ENCODE measurements at regions not wholly inside any gene's neighbourhood (a gene's known extent, or its start where the extent isn't known, plus 50 kb on each side); places are given as distances from the start of the nearest gene placed in this dataset.

DNA sequence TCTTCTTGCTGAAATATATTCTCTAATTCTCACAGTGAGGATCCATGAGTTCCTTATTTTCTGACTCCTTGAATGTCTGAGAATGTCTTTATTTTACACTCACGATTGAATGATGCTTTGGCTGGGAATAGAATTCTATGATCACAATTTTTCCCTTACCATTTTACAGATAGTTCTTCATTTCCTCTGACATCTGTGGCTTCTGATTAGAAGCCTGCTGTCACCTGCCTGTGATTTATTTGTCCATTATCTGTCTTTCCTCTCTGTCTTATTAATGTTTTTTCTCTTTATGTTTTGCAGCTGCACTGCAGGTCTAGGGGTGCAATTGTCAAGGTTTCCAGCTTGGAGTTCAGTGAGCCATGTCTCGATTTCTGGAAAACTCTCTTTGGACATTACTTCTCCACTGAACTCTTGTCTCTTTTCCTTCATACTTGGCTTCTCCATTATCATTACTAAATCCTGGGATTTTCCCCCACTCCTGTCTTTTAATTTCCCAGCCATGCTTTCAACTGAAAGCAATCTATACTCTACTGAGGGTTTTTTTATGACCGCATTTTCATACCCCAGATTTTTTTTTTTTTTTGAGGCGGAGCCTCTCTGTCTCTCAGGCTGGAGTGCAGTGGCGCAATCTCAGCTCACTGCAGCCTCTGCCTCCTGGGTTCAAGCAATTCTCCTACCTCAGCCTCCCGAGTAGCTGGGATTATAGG, 85.8 kb upstream of the PRNP start:
- no peak for DNase-seq (ENCODE audit: low read depth in 2 of 2)

DNA sequence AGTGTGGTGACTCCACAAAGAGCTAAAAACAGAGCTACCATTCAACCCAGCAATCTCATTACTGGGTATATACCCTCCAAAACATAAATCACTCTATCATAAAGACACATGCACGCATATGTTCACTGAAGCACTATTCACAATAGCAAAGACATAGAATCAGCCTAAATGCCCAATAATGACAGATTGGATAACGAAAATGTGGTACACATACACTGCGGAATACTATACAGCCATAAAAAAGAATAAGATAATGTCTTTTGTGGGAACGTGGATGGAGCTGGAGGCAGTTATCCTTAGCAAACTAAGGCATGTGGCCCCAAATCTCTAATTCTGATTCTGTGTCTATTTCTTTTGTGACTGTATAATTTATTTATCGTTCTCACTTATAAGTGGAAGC, 89.0 kb upstream of the PRNP start:
- no peak for DNase-seq (ENCODE audit: low read depth in 2 of 2)

DNA sequence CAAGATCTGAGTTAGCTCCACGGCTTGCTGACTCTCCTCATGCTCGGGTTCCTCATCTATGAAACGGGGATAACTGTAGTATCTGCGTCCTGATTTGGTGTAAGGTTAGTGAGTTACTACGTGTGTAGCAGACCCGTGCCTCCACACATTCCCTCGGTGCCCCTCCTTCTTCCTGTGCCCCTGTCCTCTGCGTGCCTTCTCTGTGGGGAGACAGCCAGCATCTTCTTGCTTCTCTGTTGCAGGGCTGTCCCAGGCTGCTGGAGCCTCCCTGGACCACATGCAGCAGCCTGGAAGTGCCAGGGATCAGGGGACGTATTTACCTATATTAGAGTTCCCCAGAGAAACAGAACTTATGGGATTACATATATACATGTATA, 93.1 kb upstream of the PRNP start:
- DNase-seq (ENCODE audit: low read depth in 2 of 2), result no peak

DNA sequence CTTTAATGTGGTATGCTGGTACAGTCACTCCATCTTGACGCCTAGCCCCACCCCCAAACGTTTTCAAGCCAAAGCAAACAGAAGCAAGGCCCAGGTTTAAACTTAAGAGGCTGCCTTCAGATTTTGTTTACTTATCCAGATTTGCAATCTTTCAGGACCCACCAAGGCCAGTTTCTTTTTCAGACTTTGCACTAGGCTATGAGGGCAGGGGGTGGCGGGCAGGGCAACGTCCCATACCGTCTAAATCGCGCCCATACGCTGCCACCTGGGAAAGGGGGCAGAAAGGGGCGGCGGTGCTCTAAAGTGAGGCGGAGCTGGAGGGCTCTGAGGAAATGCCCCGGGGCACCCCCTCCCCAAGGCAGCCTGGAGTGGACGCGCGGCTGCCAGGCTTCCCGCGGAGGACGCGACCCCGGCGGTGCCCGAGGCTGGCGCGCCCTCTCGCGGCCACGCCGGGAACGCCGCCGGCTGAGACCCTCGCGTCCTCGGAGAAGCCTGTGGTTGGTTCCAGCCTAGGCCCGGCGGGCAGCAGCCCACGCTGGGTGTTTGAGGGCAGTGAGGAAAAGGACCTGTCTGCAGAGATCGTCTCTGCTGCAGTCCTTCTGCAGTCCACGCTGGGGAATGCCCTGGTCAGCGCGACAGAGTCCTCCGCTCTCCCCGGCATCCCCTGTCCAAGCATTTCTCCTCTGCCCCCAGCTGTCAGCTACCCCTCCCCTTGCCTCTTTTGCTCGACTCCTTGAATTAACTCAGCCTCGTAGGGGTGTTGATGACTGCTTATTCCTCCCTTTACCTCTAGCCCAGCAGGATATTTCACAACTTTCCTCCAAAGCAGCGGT, 93.7 kb upstream of the PRNP start:
- peak in 1 of 2 donors; percentile 24 for DNase-seq (ENCODE audit: low read depth in 2 of 2)

DNA sequence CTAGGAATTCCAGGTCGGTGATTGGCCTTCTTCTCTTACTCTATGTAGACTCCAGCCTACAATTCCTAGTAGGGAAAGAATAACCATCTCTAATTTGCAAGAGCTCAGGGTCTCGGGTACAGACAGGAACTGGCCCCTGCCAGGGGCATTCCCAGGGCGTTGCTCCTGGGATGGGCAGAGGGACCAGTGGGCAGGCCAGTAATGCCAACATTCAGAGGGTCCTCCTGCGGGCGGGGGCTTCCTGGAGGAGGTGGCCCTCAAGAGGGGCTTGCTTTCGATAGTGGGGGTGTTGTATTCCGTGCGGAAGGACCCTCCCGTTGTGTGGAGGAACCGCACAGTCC, 94.3 kb upstream of the PRNP start:
- DNase-seq (ENCODE audit: low read depth in 2 of 2), result no peak

DNA sequence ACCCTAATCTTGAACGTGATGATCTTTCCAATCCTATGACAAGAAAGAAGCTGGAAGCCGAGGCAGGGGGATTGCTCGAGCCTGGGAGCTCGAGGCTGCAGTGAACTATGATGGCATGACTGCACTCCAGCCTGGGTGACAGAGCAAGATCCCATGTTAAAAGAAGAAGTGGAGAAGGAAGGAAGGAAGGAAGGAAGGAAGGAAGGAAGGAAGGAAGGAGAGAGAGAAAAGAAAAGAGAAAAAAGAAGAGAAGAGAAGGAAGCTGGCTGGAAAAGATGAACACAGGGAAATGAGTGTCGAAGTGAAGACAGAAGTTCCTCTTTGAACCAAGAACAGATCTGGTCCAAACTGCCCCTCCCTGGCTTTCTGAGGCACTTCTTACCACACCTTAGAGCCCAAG, 100.5 kb upstream of the PRNP start:
- DNase-seq (ENCODE audit: low read depth in 2 of 2), result no peak

DNA sequence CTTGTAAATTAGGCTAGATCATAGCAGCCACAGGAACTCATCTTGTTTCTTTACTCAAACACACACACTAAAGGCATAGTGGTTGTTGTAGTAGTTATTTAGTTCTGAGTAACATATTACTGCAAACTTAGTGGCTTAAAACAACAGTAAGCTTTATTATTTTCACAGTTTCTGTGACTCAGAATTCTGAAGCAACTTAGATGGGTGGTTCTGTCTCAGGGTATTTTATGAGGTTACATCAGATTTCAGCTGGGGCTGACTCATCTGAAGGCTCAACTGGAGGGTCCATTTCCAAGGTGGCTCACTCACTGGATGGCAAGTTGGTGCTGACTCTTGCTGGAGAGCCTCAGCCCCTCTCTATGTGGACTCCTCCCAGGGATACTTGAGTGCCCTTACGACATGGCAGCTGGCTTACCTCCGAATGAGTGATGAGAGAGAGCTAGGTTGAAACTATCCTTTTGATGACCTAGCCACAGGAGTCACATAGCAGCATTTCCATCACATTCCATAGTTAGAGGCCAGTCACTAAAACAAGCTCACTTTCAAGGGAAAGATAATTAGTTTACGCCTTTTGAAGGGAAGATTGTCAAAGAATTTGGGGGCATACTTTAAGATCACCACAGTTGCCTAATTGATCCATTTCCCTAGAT, 101.0 kb upstream of the PRNP start:
- no peak for DNase-seq (ENCODE audit: low read depth in 2 of 2)

DNA sequence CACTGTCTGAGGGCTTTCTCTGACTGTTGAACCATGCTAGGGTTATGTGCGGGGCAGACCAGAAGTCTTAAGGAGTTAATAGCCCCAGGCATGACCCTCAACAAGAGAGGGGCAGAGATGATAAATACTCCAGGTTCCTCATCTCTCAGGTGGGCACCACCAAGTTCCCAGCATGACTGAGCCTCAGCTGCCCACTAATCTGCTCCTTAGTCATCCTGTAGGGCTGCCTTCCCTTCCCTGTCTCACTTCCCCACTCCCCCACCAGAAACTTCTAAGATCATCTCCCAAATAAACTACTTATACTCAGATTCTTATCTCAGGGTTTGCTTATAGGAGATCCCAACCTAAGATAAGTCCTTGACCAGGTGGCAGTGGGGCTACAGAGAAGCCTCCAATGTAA, 101.7 kb upstream of the PRNP start:
- no peak for DNase-seq (ENCODE audit: low read depth in 2 of 2)

DNA sequence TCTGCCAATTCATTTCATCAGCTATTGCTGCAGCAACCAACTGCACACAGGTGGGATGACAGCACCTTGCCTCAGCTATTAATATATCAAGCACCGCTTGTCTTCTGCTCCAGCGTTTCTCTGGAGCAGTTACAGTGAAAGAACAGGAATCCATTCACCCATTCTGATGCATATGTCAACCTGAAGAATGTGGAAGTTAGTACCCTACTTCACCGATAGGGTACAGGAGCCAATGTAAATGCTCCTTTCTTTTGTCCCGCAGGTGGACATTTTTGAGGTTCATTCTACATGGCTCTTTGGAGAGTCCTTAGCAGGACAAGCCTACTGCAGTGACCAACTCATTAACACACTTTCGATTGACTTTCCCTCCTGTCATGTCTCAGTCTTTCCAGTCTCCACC, 104.4 kb upstream of the PRNP start:
- no peak for DNase-seq (ENCODE audit: low read depth in 2 of 2)

DNA sequence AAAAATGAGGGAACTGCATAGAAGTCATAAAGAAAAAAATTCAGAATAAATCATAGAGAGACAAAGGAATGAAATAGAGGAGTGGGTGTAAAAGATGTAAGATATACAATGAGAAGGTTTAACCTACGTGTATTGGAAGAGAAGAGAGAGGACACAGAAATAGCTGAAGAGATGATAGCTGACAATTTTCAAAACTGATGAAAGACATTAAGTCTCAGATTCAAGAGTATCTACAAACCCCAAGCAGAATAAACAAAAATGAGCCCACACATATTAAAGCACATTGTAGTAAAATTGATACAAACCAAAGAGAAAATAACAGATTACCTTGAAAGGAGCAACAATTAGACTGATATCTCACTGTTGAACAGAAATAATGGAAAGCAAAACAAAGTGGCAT, 107.9 kb upstream of the PRNP start:
- DNase-seq (ENCODE audit: low read depth in 2 of 2), result no peak

DNA sequence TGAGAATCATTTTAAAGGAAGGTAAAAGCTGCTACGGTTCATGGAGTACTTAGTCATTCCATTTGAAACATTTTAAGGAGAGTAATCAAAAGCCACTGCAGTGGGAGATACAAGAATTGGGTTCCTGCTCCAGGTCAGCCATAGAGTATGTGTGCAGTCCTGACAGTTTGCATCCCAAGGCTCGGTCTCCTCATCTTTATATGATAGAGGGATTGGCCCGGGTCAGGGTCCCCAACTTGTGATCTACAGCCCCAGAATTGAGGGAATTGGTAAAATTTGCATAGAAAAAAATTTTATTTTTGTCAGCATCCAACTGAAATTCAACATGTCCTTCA, 111.9 kb upstream of the PRNP start:
- DNase-seq (ENCODE audit: low read depth in 2 of 2), result no peak

DNA sequence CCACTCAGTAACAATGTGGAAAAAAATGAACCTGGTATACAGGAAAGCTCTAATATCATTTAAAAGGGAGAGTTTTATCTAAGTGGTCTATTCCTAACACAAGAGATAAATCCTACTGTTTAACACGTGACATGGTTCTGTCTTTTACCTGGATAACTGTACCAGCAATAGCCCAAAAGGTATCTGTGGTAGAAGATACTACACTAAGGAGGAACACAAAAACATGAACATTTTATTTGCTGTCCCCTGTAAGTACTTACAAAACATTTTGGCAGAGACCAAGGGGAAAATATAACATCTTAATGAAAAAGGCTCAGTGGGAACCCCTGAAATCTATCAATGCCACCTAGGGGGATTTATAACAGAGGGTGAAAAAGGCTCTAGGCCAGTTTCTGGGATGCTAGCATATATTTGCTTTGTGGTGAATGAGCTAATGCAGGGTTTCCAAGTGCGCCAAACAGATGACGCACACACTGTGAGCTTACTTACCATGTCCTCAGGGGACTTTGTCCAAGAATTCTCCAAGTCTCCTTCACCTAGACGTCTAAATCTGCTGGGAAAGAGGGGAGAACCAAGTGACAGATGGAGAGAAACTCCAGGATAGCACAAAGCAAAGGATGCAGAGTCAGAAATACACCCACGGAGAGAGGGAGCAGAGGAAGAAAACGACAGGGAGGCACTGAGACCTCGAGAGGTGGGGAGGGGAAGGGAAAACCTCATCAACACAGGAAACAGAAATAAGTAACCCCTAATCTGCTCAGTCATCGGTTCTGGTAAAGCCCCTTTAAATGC, 112.5 kb upstream of the PRNP start:
- DNase-seq (ENCODE audit: low read depth in 2 of 2), result no peak

DNA sequence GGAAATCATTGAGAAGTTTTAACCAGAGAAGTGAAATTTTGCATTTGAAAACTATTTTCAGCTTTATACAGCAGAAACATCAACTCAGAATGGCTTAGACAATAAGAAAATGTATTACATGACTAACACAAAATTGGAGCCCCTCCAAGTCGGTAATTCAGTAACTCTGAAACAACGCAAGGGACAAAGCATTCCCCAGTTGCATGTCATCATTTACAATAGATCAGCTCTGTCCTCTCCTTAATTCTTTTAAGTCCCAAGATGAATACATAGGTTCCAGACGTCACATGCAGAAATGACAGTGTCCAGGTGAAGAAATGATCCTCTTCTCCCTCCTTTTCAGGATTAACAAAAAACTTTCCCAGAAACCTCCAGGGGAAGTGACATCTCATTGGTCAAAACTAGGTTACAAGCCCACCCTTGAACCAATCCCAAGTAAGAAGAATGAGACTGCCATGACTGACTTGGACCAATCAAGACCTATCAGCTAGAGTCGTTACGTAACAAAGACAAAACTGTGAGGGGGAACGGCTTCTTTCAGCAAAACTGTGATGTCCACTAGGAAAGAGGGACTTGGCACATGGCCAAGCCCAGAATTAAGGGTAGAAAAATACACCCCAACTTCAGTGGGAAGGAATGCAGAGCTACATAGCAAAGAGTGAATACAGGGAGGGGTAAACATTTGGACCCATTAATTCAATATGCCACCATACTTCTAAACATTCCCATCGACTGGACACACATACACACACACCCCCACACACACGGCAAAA, 114.3 kb upstream of the PRNP start:
- DNase-seq (ENCODE audit: low read depth in 2 of 2), result no peak

DNA sequence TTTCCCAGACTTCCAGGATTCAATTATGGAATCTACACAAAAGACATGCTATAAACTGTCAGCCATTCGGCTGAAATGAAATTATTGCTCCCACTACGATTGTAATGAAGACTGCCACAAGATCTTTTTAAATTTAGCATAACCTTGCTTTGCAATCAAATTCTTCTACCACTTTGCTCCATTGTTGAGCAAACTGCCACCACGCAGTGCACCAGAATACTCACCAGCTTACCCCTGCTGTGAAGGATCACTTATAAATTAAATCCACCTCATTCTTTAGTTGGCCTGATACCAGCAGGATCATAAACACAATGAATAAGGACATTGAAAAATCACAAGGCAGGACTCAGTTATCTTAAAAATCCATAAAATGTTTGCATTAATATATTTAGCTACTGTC, 116.4 kb upstream of the PRNP start:
- no peak for DNase-seq (ENCODE audit: low read depth in 2 of 2)

DNA sequence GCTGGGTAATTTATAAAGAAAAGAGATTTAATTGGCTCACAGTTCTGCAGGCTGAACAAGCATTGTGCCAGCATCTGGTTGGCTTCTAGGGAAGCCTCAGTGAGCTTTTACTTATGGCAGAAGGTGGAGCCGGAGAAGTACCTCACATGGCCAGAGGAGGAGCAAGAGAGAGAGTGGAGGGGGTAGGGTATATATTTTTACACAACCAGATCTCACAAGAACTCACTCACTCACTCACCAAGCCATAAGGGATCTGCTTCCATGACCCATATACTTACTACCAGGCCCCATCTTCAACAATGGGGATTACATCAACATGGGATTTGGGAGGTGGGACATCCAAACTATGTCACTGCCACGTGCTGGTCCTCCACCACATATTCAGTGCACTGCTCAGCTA, 117.2 kb upstream of the PRNP start:
- no peak for DNase-seq (ENCODE audit: low read depth in 2 of 2)

DNA sequence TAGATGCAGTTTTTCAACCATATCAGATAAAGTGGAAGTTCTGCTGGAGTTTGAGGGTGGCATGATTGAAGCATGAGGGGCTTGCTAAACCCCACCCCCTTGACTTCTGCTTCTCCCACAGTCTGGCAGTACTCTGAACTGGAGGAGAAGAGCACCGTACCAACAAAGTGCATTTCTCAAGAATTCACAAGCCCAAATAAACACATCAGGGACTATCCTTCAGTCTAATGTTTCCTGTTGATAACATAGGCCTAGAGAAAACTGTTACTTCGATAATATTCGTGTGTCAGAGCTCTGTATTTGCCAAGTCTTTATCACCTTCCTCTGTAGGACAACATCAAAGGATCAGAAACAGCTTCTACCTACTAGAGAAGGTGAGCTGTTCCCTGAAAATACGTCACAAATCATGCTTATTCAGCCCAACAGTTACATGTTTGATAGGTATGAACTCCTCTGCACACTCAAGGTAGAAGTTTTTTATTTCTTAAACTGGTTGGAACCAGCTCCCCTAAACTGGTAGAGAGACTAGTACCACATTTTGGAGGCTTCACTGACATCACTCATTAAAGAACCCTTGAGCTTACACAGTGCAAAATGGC, 117.8 kb upstream of the PRNP start:
- no peak for DNase-seq (ENCODE audit: low read depth in 2 of 2)

DNA sequence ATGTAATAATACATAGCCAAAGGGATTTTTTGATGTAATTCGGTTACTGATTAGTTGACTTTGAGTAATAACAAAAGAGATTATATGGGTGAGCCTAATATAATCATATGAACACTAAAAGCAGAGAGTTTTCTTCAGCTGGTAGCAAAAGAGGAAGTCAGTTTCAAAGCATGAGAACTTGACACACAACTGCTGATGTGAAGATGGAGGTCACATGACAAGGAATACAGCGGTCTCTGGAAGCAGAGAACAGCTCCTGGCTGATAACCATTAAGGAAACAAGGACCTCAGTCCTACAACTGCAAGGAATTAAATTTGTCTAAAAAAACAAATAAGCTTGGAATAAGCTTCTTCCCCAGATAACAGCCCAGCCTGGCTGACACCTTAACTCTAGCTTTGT, 119.1 kb upstream of the PRNP start:
- no peak for DNase-seq (ENCODE audit: low read depth in 2 of 2)

DNA sequence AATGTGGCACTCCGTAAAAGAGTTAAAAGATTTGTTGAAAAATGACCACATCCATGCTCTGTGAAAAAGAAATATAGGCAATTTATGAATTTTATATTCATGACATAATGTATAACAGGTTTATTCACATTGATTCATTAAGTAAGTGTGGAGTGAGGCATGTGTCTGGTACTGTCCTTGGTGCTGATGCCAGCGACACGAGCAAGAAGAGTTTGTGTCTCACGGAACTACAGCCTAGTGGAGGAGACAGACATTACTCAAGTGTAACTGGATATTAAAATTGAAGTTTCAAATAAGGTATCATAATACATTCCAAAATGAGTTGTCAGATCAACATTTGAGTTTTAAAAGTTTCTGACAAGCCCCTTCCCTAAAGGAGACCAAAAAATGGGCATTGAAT, 122.7 kb upstream of the PRNP start:
- no peak for DNase-seq (ENCODE audit: low read depth in 2 of 2)

DNA sequence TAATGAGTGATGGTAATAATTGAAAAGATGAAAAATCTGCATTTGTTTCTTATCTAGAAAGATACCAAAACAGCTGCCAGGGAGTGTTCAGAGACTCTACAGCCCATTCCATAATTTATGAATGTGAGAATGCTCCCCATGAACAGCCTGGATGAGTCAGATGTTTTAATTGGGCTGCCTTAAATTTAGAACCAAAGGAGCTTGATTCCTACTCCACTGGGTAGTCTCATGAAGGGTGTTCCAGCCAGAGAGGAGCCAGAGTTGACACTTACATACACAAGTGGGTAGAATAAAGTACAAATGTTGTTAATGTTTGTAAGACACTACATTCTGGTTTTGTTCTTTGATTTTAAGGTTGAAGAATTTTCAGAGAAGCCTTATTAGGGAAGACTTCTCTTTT, 123.2 kb upstream of the PRNP start:
- DNase-seq (ENCODE audit: low read depth in 2 of 2), result no peak

DNA sequence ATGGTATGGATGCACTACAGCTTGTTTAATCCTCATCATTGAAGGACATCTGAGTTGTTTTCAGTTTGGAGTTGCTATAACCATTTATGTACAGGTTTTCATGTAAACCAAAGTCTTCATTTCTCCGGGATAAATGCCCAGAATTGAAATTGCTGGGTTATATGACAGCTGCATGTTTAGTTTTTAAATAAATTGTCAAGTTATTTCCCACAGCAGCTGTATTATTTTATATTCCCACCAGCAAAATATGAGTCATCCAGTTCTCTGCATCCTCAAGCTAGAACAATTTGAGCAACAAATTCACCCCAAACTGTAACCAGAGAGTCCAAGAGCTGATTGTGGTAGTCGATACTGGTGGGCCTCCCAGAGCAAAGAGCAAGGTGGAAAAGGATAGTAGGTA, 125.6 kb upstream of the PRNP start:
- DNase-seq (ENCODE audit: low read depth in 2 of 2), result no peak

DNA sequence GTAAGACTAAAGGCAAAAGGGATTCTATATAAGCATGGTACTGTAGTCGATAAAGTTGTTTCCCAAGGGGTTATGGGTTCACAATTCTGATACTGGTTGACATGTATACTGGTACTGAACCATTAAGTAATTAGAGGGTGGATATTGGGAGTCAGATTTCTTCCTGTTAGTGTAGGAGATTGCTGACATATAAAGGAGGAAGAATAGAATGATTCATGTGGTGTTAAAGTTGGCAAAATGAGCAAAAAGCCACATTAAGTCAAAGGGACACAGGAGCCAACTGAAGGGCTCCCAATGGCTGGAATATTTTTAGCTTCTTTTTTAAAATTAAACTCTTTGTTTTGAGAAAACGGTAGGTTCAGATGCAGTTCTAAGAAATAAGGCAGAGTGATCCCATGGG, 126.3 kb upstream of the PRNP start:
- DNase-seq (ENCODE audit: low read depth in 2 of 2), result no peak

Measured in stimulated activated CD8-positive, alpha-beta memory T cell treated with anti-CD3 and anti-CD28 coated beads, Interleukin-7, amount 100 ng/mL, for 4 hours (primary cell).